ENCODE measurements at regions not wholly inside any gene's neighbourhood (a gene's known extent, or its start where the extent isn't known, plus 50 kb on each side); places are given as distances from the start of the nearest gene placed in this dataset.
A peak's percentile ranks its signal among the peaks of the same experiment; 100 is the strongest.
"Not testable (repeated sequence)": the region's sequence is repeated elsewhere in the genome, so short reads cannot be mapped to it uniquely, and the experiment has no call there.

GRCh38 chr14:48325486-48325885 lies 650.1 kb upstream of the MDGA2 start:
- DNase-seq (ENCODE audit: low read depth in 4 of 6, low spot score in 6 of 6), result no peak
- H3K36me3 ChIP-seq (ENCODE audit: control insufficient read depth, insufficient read depth, low read length), result no peaks in the 10 kb centered on the region
- no peak overlapping the region for H3K4me3 ChIP-seq (ENCODE audit: low read depth, low read length)
- WGBS (ENCODE audit: insufficient coverage), result no CpG with 5 or more reads among the region's 1 CpG
- H3K27me3 ChIP-seq (ENCODE audit: control insufficient read depth, insufficient read depth, low read length), result no peaks in the 10 kb centered on the region
- no peak overlapping the region for H3K27ac ChIP-seq (ENCODE audit: low read depth, low read length)
- no peaks in the 10 kb centered on the region for H3K4me1 ChIP-seq (ENCODE audit: control insufficient read depth, insufficient read depth, low read length)
- H3K9me3 ChIP-seq (ENCODE audit: control insufficient read depth, insufficient read depth, low read length), result no peaks in the 10 kb centered on the region

DNA sequence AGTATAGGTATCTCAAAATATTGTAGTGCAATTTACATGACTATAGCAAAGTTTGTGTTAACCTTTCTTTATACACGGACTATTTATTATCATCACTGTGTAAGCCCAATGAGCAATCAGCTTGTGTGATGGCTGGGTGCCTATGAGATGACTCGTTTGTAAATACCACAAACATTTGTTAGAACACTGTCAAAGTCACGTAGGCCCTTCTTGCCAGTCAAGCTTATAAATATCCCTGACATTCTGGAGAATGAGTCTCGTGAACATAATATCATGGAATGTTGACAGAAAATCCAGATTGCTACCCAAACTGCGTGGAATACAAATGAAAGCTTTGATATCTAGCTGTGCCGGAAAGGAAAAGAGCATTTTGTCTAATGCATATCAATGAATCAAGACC lies 648.3 kb upstream of the MDGA2 start:
- peak in 3 of 6 donors; percentile 5 to 77 (median 62) for DNase-seq (ENCODE audit: low read depth in 4 of 6, low spot score in 6 of 6)
- Histone ChIP-seq H3K4me1 (ENCODE audit: control insufficient read depth, insufficient read depth, low read length) (no peaks in the 10 kb centered on the region), H3K9me3 (ENCODE audit: control insufficient read depth, insufficient read depth, low read length) (no peaks in the 10 kb centered on the region), H3K27ac (ENCODE audit: low read depth, low read length) (no peak overlapping the region), H3K4me3 (ENCODE audit: low read depth, low read length) (no peak overlapping the region), H3K36me3 (ENCODE audit: control insufficient read depth, insufficient read depth, low read length) (no peaks in the 10 kb centered on the region), H3K27me3 (ENCODE audit: control insufficient read depth, insufficient read depth, low read length) (no peaks in the 10 kb centered on the region)
- WGBS (ENCODE audit: insufficient coverage), result 31% methylated on average over 3 of the region's 6 CpGs

- no peak overlapping the region for H3K27ac ChIP-seq (ENCODE audit: low read depth, low read length)
- H3K27me3 ChIP-seq (ENCODE audit: control insufficient read depth, insufficient read depth, low read length), result no peaks in the 10 kb centered on the region
- H3K9me3 ChIP-seq (ENCODE audit: control insufficient read depth, insufficient read depth, low read length), result no peaks in the 10 kb centered on the region
- no peaks in the 10 kb centered on the region for H3K4me1 ChIP-seq (ENCODE audit: control insufficient read depth, insufficient read depth, low read length)
- no peak for DNase-seq (ENCODE audit: low read depth in 4 of 6, low spot score in 6 of 6)
- H3K36me3 ChIP-seq (ENCODE audit: control insufficient read depth, insufficient read depth, low read length), result no peaks in the 10 kb centered on the region
- H3K4me3 ChIP-seq (ENCODE audit: low read depth, low read length), result no peak overlapping the region
These were observed 644.4 kb upstream of the MDGA2 start for GRCh38 chr14:48319823-48320222.

DNA sequence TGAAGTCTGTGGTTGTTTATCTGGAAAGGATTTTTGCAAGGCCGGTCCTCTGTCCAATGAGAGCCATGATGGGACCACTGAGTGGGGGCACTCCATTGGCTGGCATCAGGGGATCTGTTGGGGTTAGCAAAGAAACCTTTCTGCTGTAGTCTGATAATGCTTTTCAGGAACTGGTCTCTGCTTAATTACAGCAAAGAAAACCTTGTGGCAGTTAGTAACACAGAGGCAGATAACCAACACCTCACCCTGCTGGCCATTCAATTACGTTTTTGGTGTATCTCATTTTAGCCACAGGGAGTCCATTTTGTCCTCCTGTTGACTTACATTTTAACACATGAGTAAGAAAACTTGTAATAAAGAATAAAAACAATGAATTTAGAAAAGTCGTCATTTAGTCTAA lies 629.3 kb upstream of the MDGA2 start:
- H3K27me3 ChIP-seq (ENCODE audit: control insufficient read depth, insufficient read depth, low read length), result no peaks in the 10 kb centered on the region
- no peak overlapping the region for H3K4me3 ChIP-seq (ENCODE audit: low read depth, low read length)
- no peaks in the 10 kb centered on the region for H3K36me3 ChIP-seq (ENCODE audit: control insufficient read depth, insufficient read depth, low read length)
- H3K9me3 ChIP-seq (ENCODE audit: control insufficient read depth, insufficient read depth, low read length), result no peaks in the 10 kb centered on the region
- no peaks in the 10 kb centered on the region for H3K4me1 ChIP-seq (ENCODE audit: control insufficient read depth, insufficient read depth, low read length)
- WGBS (ENCODE audit: insufficient coverage), result 100% methylated on average over 1 of the region's 3 CpGs
- no peak for DNase-seq (ENCODE audit: low read depth in 4 of 6, low spot score in 6 of 6)
- H3K27ac ChIP-seq (ENCODE audit: low read depth, low read length), result no peak overlapping the region

DNA sequence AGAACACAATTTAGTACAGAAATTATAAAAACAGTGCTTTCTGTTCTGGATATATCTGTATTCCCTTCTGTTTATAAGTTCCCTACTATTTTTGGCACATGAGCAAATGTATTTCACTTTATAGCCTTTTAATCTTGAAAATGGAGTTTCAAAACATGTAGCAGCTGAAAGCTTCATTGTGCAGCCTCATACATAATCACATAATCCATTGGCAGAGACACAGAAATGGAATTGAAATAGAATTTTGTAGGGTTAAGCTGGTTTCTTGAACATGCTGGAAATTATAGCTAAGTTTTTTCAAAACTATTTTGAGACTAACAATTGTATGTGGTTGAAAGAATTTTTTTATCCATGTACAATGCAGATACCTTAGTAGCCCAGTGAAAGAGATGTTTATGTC lies 614.3 kb upstream of the MDGA2 start:
- H3K27ac ChIP-seq (ENCODE audit: low read depth, low read length), result no peak overlapping the region
- no peaks in the 10 kb centered on the region for H3K27me3 ChIP-seq (ENCODE audit: control insufficient read depth, insufficient read depth, low read length)
- no peak overlapping the region for H3K4me3 ChIP-seq (ENCODE audit: low read depth, low read length)
- H3K36me3 ChIP-seq (ENCODE audit: control insufficient read depth, insufficient read depth, low read length), result no peaks in the 10 kb centered on the region
- H3K4me1 ChIP-seq (ENCODE audit: control insufficient read depth, insufficient read depth, low read length), result no peaks in the 10 kb centered on the region
- H3K9me3 ChIP-seq (ENCODE audit: control insufficient read depth, insufficient read depth, low read length), result no peaks in the 10 kb centered on the region
- DNase-seq (ENCODE audit: low read depth in 4 of 6, low spot score in 6 of 6), result peak in 1 of 6 donors; percentile 59

GRCh38 chr14:48285217-48285616 lies 609.8 kb upstream of the MDGA2 start:
- not testable (repeated sequence) for H3K27me3 ChIP-seq (ENCODE audit: control insufficient read depth, insufficient read depth, low read length); H3K4me3 ChIP-seq (ENCODE audit: low read depth, low read length); H3K9me3 ChIP-seq (ENCODE audit: control insufficient read depth, insufficient read depth, low read length); H3K36me3 ChIP-seq (ENCODE audit: control insufficient read depth, insufficient read depth, low read length); DNase-seq (ENCODE audit: low read depth in 4 of 6, low spot score in 6 of 6); H3K27ac ChIP-seq (ENCODE audit: low read depth, low read length); H3K4me1 ChIP-seq (ENCODE audit: control insufficient read depth, insufficient read depth, low read length)
- WGBS (ENCODE audit: insufficient coverage), result 94% methylated on average over 4 of the region's 11 CpGs

- H3K36me3 ChIP-seq (ENCODE audit: control insufficient read depth, insufficient read depth, low read length), result no peaks in the 10 kb centered on the region
- peak in 5 of 6 donors; percentile 12 to 77 (median 22) for DNase-seq (ENCODE audit: low read depth in 4 of 6, low spot score in 6 of 6)
- H3K27me3 ChIP-seq (ENCODE audit: control insufficient read depth, insufficient read depth, low read length), result no peaks in the 10 kb centered on the region
- peaks cover 2% of the 10 kb centered on the region for H3K9me3 ChIP-seq (ENCODE audit: control insufficient read depth, insufficient read depth, low read length)
- H3K4me1 ChIP-seq (ENCODE audit: control insufficient read depth, insufficient read depth, low read length), result peaks cover 5% of the 10 kb centered on the region
- H3K4me3 ChIP-seq (ENCODE audit: low read depth, low read length), result no peak overlapping the region
- peak overlapping the region; percentile 57 for H3K27ac ChIP-seq (ENCODE audit: low read depth, low read length)
These were observed 599.9 kb upstream of the MDGA2 start for GRCh38 chr14:48275301-48275700.

DNA sequence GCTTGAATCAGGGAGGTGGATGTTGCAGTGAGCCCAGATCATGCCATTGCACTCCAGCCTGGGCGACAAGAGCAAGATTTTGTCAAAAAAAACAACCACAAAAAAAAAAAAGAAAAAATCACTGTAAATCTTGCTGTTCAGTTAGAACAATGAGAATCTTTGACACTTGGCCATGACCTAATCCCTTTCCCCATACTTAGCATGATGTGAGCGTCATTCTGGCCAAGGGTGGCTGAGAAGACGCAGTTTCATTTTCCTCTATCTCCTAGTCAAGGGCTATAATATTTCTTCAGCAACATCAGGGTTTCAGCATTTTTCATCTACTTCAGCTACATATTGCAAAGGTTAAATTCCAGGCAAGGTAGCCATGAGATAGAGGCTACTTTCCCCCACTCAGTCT lies 599.4 kb upstream of the MDGA2 start:
- H3K4me3 ChIP-seq (ENCODE audit: low read depth, low read length), result no peak overlapping the region
- peak overlapping the region; percentile 57 for H3K27ac ChIP-seq (ENCODE audit: low read depth, low read length)

GRCh38 chr14:48267926-48268325 lies 592.5 kb upstream of the MDGA2 start:
- H3K9me3 ChIP-seq (ENCODE audit: control insufficient read depth, insufficient read depth, low read length); H3K4me1 ChIP-seq (ENCODE audit: control insufficient read depth, insufficient read depth, low read length); H3K4me3 ChIP-seq (ENCODE audit: low read depth, low read length); H3K36me3 ChIP-seq (ENCODE audit: control insufficient read depth, insufficient read depth, low read length); H3K27me3 ChIP-seq (ENCODE audit: control insufficient read depth, insufficient read depth, low read length); H3K27ac ChIP-seq (ENCODE audit: low read depth, low read length); DNase-seq (ENCODE audit: low read depth in 4 of 6, low spot score in 6 of 6): not testable (repeated sequence)
- WGBS (ENCODE audit: insufficient coverage), result 86% methylated on average over 4 of the region's 4 CpGs

More for the DNA sequence above, 599.4 kb upstream of the MDGA2 start:
- Histone ChIP-seq H3K9me3 (ENCODE audit: control insufficient read depth, insufficient read depth, low read length) (peaks cover 2% of the 10 kb centered on the region), H3K27me3 (ENCODE audit: control insufficient read depth, insufficient read depth, low read length) (no peaks in the 10 kb centered on the region), H3K4me1 (ENCODE audit: control insufficient read depth, insufficient read depth, low read length) (peaks cover 5% of the 10 kb centered on the region), H3K36me3 (ENCODE audit: control insufficient read depth, insufficient read depth, low read length) (no peaks in the 10 kb centered on the region)
- no peak for DNase-seq (ENCODE audit: low read depth in 4 of 6, low spot score in 6 of 6)
- 93% methylated on average over 2 of the region's 3 CpGs for WGBS (ENCODE audit: insufficient coverage)

DNA sequence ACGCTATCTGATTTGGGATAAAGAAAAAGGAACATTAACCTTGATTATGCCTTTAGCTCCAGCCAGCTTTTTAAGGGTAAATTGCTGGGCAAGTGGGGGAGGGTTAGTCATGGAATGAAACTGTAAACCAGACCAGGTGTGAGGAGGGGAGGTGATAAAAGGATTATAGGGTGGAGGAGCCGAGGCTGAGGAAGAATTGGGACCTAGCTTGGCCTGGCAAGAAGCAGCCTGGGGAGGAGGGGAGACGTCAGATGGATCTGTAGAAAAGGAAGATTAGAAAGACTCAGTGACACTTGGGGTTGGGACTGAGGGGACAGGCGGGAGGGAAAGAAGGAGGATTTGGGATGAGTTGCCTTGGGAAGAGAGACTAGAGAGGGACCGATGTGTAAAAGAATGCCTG lies 590.8 kb upstream of the MDGA2 start:
- H3K27me3 ChIP-seq (ENCODE audit: control insufficient read depth, insufficient read depth, low read length); H3K27ac ChIP-seq (ENCODE audit: low read depth, low read length); H3K9me3 ChIP-seq (ENCODE audit: control insufficient read depth, insufficient read depth, low read length); H3K4me3 ChIP-seq (ENCODE audit: low read depth, low read length); H3K4me1 ChIP-seq (ENCODE audit: control insufficient read depth, insufficient read depth, low read length); DNase-seq (ENCODE audit: low read depth in 4 of 6, low spot score in 6 of 6); H3K36me3 ChIP-seq (ENCODE audit: control insufficient read depth, insufficient read depth, low read length): not testable (repeated sequence)
- 75% methylated on average over 5 of the region's 5 CpGs for WGBS (ENCODE audit: insufficient coverage)

- Histone ChIP-seq H3K4me1 (ENCODE audit: control insufficient read depth, insufficient read depth, low read length) (no peaks in the 10 kb centered on the region), H3K4me3 (ENCODE audit: low read depth, low read length) (no peak overlapping the region), H3K9me3 (ENCODE audit: control insufficient read depth, insufficient read depth, low read length) (no peaks in the 10 kb centered on the region), H3K36me3 (ENCODE audit: control insufficient read depth, insufficient read depth, low read length) (no peaks in the 10 kb centered on the region), H3K27me3 (ENCODE audit: control insufficient read depth, insufficient read depth, low read length) (no peaks in the 10 kb centered on the region), H3K27ac (ENCODE audit: low read depth, low read length) (no peak overlapping the region)
- DNase-seq (ENCODE audit: low read depth in 4 of 6, low spot score in 6 of 6), result no peak
- WGBS (ENCODE audit: insufficient coverage), result no CpG with 5 or more reads among the region's 1 CpG
These were observed 586.0 kb upstream of the MDGA2 start for GRCh38 chr14:48261436-48261835.
